ENCODE measurements at regions not wholly inside any gene's neighbourhood (a gene's known extent, or its start where the extent isn't known, plus 50 kb on each side); places are given as distances from the start of the nearest gene placed in this dataset.

DNA sequence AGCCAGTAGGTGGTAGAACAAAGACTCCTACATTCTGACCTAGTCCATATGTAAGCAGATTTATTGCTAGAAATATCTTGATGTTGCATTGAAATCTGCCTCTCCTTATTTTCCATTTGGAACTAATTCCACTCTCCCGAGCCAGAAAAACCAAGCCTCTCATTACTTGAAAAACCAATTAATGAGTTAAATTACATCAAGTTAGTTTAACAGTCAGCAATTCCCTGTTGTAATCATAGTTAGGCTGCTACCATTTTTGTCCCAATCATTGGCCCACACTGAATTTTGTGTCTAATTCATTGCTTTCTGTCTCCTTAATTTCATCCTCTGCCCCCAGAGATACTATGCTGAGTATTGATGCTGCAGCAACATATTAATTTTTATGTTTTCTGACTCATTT, 168.3 kb upstream of the TNP1 start:
- H3K27me3 Mint-ChIP-seq: peaks cover 29 to 38% (median 30%) of the 10 kb centered on the region in 3 donors
- H3K27ac Mint-ChIP-seq: no peak overlapping the region
- H3K9me3 Mint-ChIP-seq: peaks cover 2 to 12% (median 5%) of the 10 kb centered on the region in 7 donors
- ATAC-seq (ENCODE audit: low read depth in 2 of 2) (no peak), DNase-seq (no peak)
- peaks cover 0 to 6% of the 10 kb centered on the region in 2 donors for H3K36me3 Mint-ChIP-seq
- H3K4me3 Mint-ChIP-seq: no peak overlapping the region
- no peaks in the 10 kb centered on the region for H3K4me1 Mint-ChIP-seq

DNA sequence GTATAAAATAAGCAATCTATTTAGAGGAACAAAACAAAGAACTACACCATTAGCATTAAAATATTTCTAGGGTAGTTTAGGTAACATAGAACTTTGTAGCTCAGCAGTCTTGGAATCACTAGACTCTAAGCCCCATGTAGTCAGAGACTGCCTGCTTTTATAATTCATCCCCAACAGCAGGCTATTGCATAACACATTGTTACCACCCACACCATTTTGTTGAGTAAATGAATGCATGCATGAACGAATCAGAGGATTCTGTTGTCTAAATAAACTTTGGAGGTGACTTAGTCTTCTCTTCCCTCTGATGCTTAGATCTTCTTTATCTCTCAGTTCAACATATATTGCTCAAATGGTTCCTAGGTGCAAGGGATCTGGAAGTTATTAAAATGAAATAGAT, 167.6 kb upstream of the TNP1 start:
- Mint-ChIP-seq H3K36me3 (peaks cover 0 to 6% of the 10 kb centered on the region in 2 donors), H3K27me3 (peaks cover 28 to 38% (median 30%) of the 10 kb centered on the region in 3 donors), H3K4me3 (no peak overlapping the region), H3K27ac (no peak overlapping the region), H3K4me1 (no peaks in the 10 kb centered on the region), H3K9me3 (peaks cover 2 to 12% (median 5%) of the 10 kb centered on the region in 7 donors)
- no peak for ATAC-seq (ENCODE audit: low read depth in 2 of 2)
- no peak for DNase-seq

DNA sequence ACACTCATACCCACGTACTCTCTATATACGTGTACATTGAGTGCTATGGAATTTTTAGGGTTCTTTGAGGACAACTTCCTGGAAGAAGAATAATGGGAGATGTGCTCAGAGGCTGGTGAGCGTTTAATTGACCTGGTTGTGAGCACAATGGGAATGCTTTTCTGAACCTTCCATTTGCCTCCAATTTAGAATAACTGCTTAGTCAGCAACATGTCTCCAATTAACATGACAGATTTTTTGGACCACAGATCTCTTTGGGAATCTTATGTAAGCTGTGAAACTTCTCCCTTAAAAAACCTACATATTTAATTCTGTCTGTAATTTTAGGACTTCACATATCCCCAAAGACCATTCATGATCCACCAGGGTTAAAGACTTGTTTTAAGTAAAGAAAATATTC, 166.7 kb upstream of the TNP1 start:
- Mint-ChIP-seq H3K4me3 (no peak overlapping the region), H3K27me3 (peaks cover 20 to 38% (median 25%) of the 10 kb centered on the region in 3 donors), H3K4me1 (no peaks in the 10 kb centered on the region), H3K9me3 (peaks cover 2 to 12% (median 4%) of the 10 kb centered on the region in 7 donors), H3K36me3 (peaks cover 0 to 6% of the 10 kb centered on the region in 2 donors), H3K27ac (no peak overlapping the region)
- DNase-seq (no peak), ATAC-seq (ENCODE audit: low read depth in 2 of 2) (no peak)

DNA sequence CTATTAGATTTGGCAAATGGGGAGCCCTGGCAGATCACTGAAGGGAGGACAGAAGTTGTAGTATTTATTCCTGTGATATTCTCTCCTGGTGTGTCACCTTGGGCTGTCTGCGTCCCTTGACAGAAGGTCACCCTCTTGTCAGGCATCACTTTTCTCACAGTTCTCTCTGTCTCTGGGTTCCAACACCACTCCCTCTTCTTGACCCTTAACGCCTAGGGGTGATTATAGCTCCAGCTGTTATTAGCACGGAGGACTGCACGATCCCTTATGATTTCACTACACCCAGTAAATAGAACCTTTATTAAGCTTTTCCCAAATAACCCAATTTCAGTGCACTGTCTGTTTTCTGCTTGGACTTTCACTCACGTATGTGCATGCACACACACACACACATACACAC, 166.3 kb upstream of the TNP1 start:
- ATAC-seq (ENCODE audit: low read depth in 2 of 2) (no peak), DNase-seq (no peak)
- H3K4me1 Mint-ChIP-seq: no peaks in the 10 kb centered on the region
- no peak overlapping the region for H3K4me3 Mint-ChIP-seq
- H3K27ac Mint-ChIP-seq: peak overlapping the region in 1 of 6 donors; percentile 6
- peaks cover 2 to 12% (median 4%) of the 10 kb centered on the region in 7 donors for H3K9me3 Mint-ChIP-seq
- peaks cover 0 to 6% of the 10 kb centered on the region in 2 donors for H3K36me3 Mint-ChIP-seq
- peaks cover 22 to 38% (median 25%) of the 10 kb centered on the region in 3 donors for H3K27me3 Mint-ChIP-seq

DNA sequence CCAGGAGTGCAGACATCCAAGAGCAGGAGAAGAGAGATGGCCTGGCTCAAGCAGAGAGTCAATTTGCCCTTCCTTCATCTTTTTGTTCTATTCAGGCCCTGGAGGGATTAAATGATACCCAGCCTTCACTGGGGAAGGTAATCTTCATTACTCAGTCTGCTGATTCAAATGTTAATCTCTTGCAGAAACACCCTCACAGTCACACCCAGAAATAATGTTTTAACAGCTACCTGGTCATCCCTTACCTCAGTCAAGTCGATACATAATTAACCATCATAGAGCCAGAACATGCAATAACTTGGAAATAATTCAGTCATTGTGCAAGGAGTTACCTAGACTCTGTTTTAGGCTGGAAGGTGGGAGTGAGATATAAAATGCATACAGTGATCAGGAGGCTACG, 163.7 kb upstream of the TNP1 start:
- no peaks in the 10 kb centered on the region for H3K4me1 Mint-ChIP-seq
- no peak overlapping the region for H3K27ac Mint-ChIP-seq
- H3K27me3 Mint-ChIP-seq: peaks cover 12 to 25% (median 15%) of the 10 kb centered on the region in 3 donors
- no peak for ATAC-seq (ENCODE audit: low read depth in 2 of 2)
- no peak overlapping the region for H3K4me3 Mint-ChIP-seq
- H3K9me3 Mint-ChIP-seq: peaks cover 2 to 8% (median 5%) of the 10 kb centered on the region in 7 donors
- H3K36me3 Mint-ChIP-seq: peaks cover 0 to 6% of the 10 kb centered on the region in 2 donors
- no peak for DNase-seq

DNA sequence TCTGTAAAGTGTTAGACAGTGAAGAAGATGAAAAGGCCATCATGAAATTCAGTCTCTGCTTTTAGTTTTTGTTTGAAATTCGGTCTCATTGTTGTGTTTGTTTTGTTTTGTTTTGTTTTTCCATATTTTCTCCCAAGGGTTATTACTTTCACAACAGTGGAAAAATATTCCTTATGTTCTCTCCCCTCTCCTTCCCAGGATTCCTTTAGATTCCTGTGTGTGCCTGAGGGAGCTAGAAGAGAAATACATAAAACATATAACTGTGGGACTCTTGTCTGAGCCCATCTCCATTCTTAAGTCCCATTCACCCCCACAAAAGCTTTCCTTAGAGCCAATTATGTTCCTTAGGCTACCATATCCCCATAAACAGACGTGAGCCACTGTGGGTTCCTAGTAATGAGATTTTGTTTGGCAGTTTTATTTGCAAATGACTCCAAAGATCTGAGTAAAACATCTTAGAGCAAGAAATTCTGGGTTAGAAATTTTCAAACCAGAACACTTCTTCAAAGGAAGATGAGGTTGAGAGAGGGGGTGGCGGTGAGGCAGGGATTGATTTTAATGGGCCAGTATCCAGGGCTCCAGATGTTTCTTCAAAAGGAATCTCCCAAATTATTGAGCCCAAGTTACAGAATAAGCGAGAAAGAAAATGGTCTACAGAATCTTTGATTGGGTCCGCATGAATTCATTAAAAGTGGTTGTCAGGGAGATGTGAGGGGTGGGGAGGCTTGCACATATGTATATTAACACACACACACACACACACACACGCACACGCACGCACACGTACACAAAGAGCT, 157.8 kb upstream of the TNP1 start:
- H3K36me3 Mint-ChIP-seq: peaks cover 0 to 6% of the 10 kb centered on the region in 2 donors
- DNase-seq (no peak), ATAC-seq (ENCODE audit: low read depth in 2 of 2) (no peak)
- H3K9me3 Mint-ChIP-seq: peaks cover 0 to 3% (median 0%) of the 10 kb centered on the region in 7 donors
- H3K4me3 Mint-ChIP-seq: no peak overlapping the region
- peaks cover 0 to 3% (median 0%) of the 10 kb centered on the region in 3 donors for H3K4me1 Mint-ChIP-seq
- no peak overlapping the region for H3K27ac Mint-ChIP-seq
- H3K27me3 Mint-ChIP-seq: peaks cover 12 to 17% (median 14%) of the 10 kb centered on the region in 3 donors

DNA sequence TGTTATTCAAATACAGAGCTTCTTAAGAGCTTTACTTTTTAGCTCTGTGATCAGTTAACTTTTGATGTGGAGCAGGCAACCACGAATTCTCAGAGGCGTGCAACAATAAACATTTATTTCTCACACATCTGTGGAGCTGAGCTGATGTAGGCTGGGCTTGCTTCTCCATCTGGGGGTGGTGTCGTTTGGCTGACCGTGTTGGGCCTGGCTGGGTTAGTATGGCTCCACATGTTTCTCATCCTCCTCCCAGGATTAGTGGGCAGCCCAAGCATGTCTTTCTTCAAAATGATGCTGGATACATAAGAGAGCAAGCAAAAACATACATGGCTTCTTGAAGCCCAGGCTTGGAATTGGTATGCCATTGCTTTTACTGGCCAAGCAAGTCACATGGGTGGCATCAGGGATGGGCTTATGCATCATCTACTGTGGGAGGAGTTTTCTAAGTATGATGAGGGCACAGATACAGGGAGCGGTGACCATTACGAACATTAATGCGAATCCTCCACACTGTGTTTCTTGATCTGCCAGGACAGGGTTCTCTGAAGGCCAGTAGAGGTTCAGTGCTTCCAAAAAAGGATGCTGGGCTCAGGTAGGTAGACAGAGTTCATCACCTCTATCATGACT, 157.0 kb upstream of the TNP1 start:
- H3K4me1 Mint-ChIP-seq: peaks cover 0 to 3% (median 0%) of the 10 kb centered on the region in 3 donors
- ATAC-seq (ENCODE audit: low read depth in 2 of 2) (no peak), DNase-seq (no peak)
- peaks cover 0 to 3% (median 0%) of the 10 kb centered on the region in 7 donors for H3K9me3 Mint-ChIP-seq
- H3K4me3 Mint-ChIP-seq: no peak overlapping the region
- H3K36me3 Mint-ChIP-seq: peaks cover 0 to 6% of the 10 kb centered on the region in 2 donors
- no peak overlapping the region for H3K27ac Mint-ChIP-seq
- peaks cover 14 to 19% (median 16%) of the 10 kb centered on the region in 3 donors for H3K27me3 Mint-ChIP-seq

DNA sequence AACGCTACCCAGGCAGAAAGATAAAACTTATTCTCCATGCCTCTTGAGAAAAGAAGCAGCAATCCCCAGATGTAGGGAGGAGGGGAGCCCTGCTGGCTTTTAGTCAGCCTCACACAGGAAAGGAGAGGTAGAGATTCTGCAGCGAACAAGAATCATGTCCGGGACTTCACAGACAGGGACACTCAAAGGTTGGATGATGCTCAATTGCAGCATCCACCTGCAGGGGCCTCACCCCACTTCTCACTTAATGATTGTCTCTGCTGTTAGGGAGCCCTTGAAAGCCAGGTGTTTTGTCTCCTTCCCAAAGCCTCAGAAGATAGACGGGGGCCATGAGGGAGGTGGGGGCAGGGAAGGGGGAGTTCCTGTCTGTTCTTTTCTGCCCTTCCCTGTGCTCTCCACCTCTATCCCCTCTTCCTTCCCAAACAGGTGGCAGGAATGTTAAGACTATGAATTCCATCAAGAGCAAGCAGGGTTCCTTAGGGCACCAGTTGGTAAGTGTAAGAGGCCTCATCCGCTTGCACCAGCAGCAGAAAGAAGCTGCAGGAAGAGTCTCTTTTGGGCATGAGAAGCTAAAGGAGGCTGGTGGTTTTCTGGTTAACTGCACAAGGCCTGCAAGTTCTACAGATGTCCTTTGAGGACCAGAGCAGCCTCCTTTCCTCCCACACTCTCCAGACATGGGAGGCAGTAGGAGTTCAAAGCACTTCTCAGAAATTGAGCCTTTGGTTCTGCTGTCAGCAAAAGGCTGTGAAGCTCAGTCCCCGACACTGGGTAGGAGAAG, 154.7 kb upstream of the TNP1 start:
- ATAC-seq (ENCODE audit: low read depth in 2 of 2): no peak
- H3K4me3 Mint-ChIP-seq: no peak overlapping the region
- H3K27me3 Mint-ChIP-seq: peaks cover 15 to 26% (median 19%) of the 10 kb centered on the region in 3 donors
- H3K4me1 Mint-ChIP-seq: peaks cover 0 to 3% (median 0%) of the 10 kb centered on the region in 3 donors
- DNase-seq: no peak
- peaks cover 0 to 3% (median 0%) of the 10 kb centered on the region in 7 donors for H3K9me3 Mint-ChIP-seq
- H3K36me3 Mint-ChIP-seq: peaks cover 0 to 6% of the 10 kb centered on the region in 2 donors
- no peak overlapping the region for H3K27ac Mint-ChIP-seq

DNA sequence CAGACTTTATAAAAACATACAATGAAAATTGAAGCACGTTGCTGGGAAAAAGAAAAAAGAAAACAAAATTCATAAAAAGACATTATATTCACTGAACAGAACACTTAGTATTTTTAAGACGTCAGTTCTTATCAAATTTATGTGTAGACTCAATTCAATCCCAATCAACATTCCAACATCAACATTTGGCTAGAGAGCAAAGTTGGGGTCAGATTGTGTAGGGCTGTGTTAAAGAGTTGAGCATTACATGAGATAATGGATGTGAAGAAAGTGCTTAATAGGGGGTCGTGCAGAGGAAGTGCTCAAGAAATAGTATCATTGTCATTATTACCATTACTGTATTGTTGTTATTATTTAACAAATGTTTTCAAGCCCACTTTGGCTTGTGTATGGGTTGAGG, 154.1 kb upstream of the TNP1 start:
- H3K36me3 Mint-ChIP-seq: peaks cover 0 to 6% of the 10 kb centered on the region in 2 donors
- H3K9me3 Mint-ChIP-seq: peaks cover 0 to 3% (median 0%) of the 10 kb centered on the region in 7 donors
- DNase-seq: no peak
- no peak overlapping the region for H3K27ac Mint-ChIP-seq
- no peak overlapping the region for H3K4me3 Mint-ChIP-seq
- peaks cover 15 to 23% (median 18%) of the 10 kb centered on the region in 3 donors for H3K27me3 Mint-ChIP-seq
- H3K4me1 Mint-ChIP-seq: peaks cover 0 to 3% (median 0%) of the 10 kb centered on the region in 3 donors
- no peak for ATAC-seq (ENCODE audit: low read depth in 2 of 2)

DNA sequence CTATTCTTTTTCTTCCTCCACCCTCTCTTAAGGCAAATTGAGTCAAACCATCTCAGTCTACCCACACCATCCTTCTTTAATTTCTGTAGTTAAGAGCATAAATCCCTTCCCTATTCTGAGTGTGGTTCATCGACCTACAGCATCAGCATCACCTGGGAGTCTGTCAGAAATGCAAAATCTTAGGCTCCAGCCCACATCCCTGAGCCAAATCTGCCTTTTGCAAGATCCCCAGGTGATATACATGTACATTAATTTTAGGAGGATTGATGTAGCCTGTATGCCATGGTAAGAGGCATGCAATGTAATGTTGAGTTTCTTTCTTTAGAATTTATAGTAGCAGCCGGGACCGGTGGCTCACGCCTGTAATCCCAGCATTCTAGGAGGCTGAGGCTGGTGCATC, 151.7 kb upstream of the TNP1 start:
- Mint-ChIP-seq H3K36me3 (no peaks in the 10 kb centered on the region), H3K27me3 (peaks cover 20 to 29% (median 24%) of the 10 kb centered on the region in 3 donors), H3K9me3 (peaks cover 0 to 5% (median 0%) of the 10 kb centered on the region in 7 donors), H3K27ac (no peak overlapping the region), H3K4me3 (no peak overlapping the region), H3K4me1 (peaks cover 0 to 3% (median 0%) of the 10 kb centered on the region in 3 donors)
- ATAC-seq (ENCODE audit: low read depth in 2 of 2) (no peak), DNase-seq (no peak)

DNA sequence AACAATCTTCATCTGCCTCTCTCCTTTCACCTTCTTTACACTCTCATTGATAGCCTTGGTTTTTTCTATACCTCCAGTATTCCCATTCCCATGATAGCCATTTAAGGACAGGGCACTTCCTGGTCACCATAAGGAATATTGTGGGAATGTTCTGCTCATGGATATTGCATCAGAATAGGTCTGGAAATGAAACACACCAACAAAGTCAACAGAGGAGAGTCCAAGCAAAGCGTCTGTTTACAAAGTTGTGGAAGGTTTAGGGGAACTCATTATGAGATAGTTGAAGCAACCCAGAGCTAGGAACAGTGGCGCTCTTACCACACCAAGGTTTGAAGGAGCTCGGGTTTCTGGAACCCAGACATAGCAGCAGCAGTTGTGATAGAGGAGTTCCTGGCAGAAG, 150.3 kb upstream of the TNP1 start:
- DNase-seq: no peak
- no peak overlapping the region for H3K4me3 Mint-ChIP-seq
- peaks cover 0 to 9% (median 0%) of the 10 kb centered on the region in 7 donors for H3K9me3 Mint-ChIP-seq
- H3K4me1 Mint-ChIP-seq: peaks cover 0 to 3% (median 0%) of the 10 kb centered on the region in 3 donors
- no peak for ATAC-seq (ENCODE audit: low read depth in 2 of 2)
- no peaks in the 10 kb centered on the region for H3K36me3 Mint-ChIP-seq
- H3K27me3 Mint-ChIP-seq: peaks cover 20 to 32% (median 24%) of the 10 kb centered on the region in 3 donors
- peak overlapping the region in 1 of 6 donors; percentile 71 for H3K27ac Mint-ChIP-seq

DNA sequence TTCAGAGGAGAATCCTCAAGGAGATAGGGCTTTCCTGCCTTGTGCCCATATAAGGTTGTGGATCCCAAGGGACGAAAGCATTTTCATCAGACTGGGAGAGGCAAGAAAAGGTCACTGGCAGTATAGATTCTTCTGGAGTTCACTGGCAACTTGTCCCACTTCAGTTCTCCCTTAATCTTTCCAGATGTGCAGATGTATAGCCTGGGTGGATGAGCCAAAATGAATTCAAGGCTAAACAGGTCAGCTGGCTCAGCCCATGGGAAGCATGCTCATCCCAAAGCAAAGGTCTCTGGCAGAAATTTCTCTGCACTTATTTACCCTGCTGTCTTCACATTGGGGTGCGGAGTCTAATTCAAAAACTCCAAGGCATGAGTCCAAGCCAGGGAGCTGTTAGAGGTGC, 148.9 kb upstream of the TNP1 start:
- no peaks in the 10 kb centered on the region for H3K4me1 Mint-ChIP-seq
- H3K27ac Mint-ChIP-seq: no peak overlapping the region
- DNase-seq: no peak

DNA sequence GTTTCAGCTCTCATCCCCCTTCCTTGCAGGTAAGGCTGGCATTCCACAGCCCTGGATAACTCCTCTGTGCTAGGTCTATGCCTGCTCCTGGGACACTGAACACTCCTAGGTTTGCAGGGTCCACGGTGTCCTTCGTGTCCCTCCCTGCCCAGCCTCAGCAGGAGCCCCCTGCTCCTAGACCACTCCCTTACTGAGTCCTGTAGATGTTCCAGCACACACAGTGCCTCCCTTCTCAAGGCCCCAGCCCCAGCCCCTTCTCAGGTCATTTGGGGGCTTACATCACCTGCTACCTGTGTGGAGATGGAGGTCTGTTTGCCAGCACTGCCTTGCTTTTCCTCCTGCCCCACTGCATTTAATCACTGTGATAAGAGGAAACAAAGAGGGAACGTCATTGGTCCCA, 146.4 kb upstream of the TNP1 start:
- Mint-ChIP-seq H3K36me3 (no peaks in the 10 kb centered on the region), H3K4me1 (no peaks in the 10 kb centered on the region), H3K27me3 (peaks cover 14 to 32% (median 15%) of the 10 kb centered on the region in 3 donors), H3K9me3 (peaks cover 0 to 9% (median 2%) of the 10 kb centered on the region in 7 donors), H3K27ac (no peak overlapping the region), H3K4me3 (no peak overlapping the region)
- no peak for ATAC-seq (ENCODE audit: low read depth in 2 of 2)
- DNase-seq: no peak

More for the DNA sequence above, 148.9 kb upstream of the TNP1 start:
- no peak for ATAC-seq (ENCODE audit: low read depth in 2 of 2)
- peaks cover 16 to 32% (median 24%) of the 10 kb centered on the region in 3 donors for H3K27me3 Mint-ChIP-seq
- H3K36me3 Mint-ChIP-seq: no peaks in the 10 kb centered on the region
- H3K4me3 Mint-ChIP-seq: no peak overlapping the region
- H3K9me3 Mint-ChIP-seq: peaks cover 0 to 9% (median 2%) of the 10 kb centered on the region in 7 donors
